HCT116 (cell line): ENCODE measurements at regions not wholly inside any gene's neighbourhood (a gene's known extent, or its start where the extent isn't known, plus 50 kb on each side); places are given as distances from the start of the nearest gene placed in this dataset.

ENCODE experiments used
- ATAC-seq: fragments of 200-7000 bp; cut with Tn5 transposase; 2 replicates; pipeline ENCODE4 v1.9.1; 2020; ENCODE audit warnings: mild to moderate bottlenecking, moderate library complexity
- BruUV-seq: library from RNA; stranded (reverse); fragments of 400-500 nt; replicated peaks from 2 replicates; lab custom pipeline; 2021; lab: Mats Ljungman, UMichigan
- CTCF ChIA-PET: fragments of 300-600 bp; sonication (Branson Sonifier 250); formaldehyde crosslinking; loops from one replicate; lab custom pipeline; 2021; ENCODE audit warnings: antibody characterized with exemption; lab: Charles Lee
- POLR2A ChIA-PET: fragments of 300-600, 350-600 bp; sonication (Branson Sonifier 250); formaldehyde crosslinking; loops from one replicate; lab custom pipeline; 2021; ENCODE audit warnings: antibody characterized with exemption; lab: Charles Lee
- RAD21 ChIA-PET, 2 experiments: fragments of 300-600 bp; sonication (Branson Sonifier 250); formaldehyde crosslinking; loops; one replicate each; lab custom pipeline; 2023; ENCODE audit warnings: low total read pairs in 2 of 2; ENCODE audit not compliant: uncharacterized antibody in 2 of 2, unreplicated experiment in 2 of 2, low non-redundant PET in 1 of 2; lab: Charles Lee
- DNase-seq: peaks from one replicate; pipeline ENCODE4 v3.0.0-alpha.2; 2010; ENCODE audit warnings: low read depth, low spot score
- H2AFZ ChIP-seq: fragments of 200-600 bp; shearing (Covaris generic), sonication (generic); 2 replicates; pipeline ENCODE4 v1.6.1; 2017; ENCODE audit warnings: low read depth, mixed run types, mixed read lengths, antibody characterized with exemption, low read length; ENCODE audit not compliant: poor library complexity, severe bottlenecking
- H3K27ac ChIP-seq: 2 replicates; pipeline ENCODE4 v1.5.1; 2012; ENCODE audit warnings: low read depth, low read length
- H3K27me3 ChIP-seq: fragments of 200-600 bp; sonication (generic); 2 replicates; pipeline ENCODE4 v1.6.1; 2016; ENCODE audit warnings: mixed run types, low read length, mixed read lengths; ENCODE audit not compliant: insufficient read depth
- H3K36me3 ChIP-seq, 2 experiments: fragments of 200-500 bp in 1 of 2; fragments of 200-600 bp in 1 of 2; sonication (Bioruptor generic) in 1 of 2; sonication (generic) in 1 of 2; 2 replicates each; pipeline versions ENCODE4 v1.5.1 to v1.6.1; 2014 to 2016; ENCODE audit warnings: low read length in 2 of 2, inconsistent platforms in 1 of 2, mixed read lengths in 1 of 2, mixed run types in 1 of 2; ENCODE audit not compliant: insufficient read depth in 2 of 2, control insufficient read depth in 1 of 2
- H3K4me1 ChIP-seq, 2 experiments: fragments of 200-600 bp in 1 of 2; sonication (generic) in 1 of 2; 2 replicates each; pipeline versions ENCODE4 v1.5.1 to v1.6.1; 2012 to 2017; ENCODE audit warnings: low read length in 2 of 2, inconsistent platforms in 1 of 2, mild to moderate bottlenecking in 1 of 2, mixed read lengths in 1 of 2, mixed run types in 1 of 2, moderate library complexity in 1 of 2; ENCODE audit not compliant: insufficient read depth in 2 of 2, control insufficient read depth in 1 of 2
- H3K4me2 ChIP-seq: fragments of 200-600 bp; sonication (generic); 2 replicates; pipeline ENCODE4 v1.6.1; 2017; ENCODE audit warnings: mixed run types, low read length, mixed read lengths
- H3K4me3 ChIP-seq, 2 experiments: fragments of 200-600 bp in 1 of 2; sonication (generic) in 1 of 2; replicated peaks in 1 of 2; 2 replicates each; pipeline ENCODE4 v1.5.1; 2011 to 2016; ENCODE audit warnings: low read length in 2 of 2, control low read depth in 1 of 2, low read depth in 1 of 2, mild to moderate bottlenecking in 1 of 2, mixed read lengths in 1 of 2, mixed run types in 1 of 2
- H3K79me2 ChIP-seq: fragments of 200-600 bp; sonication (generic); 2 replicates; pipeline ENCODE4 v1.6.1; 2017; ENCODE audit warnings: mild to moderate bottlenecking, mixed run types, low read length, moderate library complexity, mixed read lengths; ENCODE audit not compliant: insufficient read depth
- H3K9ac ChIP-seq: fragments of 200-600 bp; sonication (generic); 2 replicates; pipeline ENCODE4 v1.6.1; 2016; ENCODE audit warnings: low read length, mixed read lengths
- H3K9me2 ChIP-seq: fragments of 200-600 bp; sonication (generic), shearing (Covaris generic); 2 replicates; pipeline ENCODE4 v1.6.1; 2017; ENCODE audit warnings: mixed run types, mild to moderate bottlenecking, moderate library complexity; ENCODE audit not compliant: insufficient read depth
- H3K9me3 ChIP-seq, 2 experiments: fragments of 200-500 bp in 1 of 2; fragments of 200-600 bp in 1 of 2; sonication (Bioruptor generic) in 1 of 2; sonication (generic) in 1 of 2; 2 replicates each; pipeline ENCODE4 v1.6.1; 2014 to 2017; ENCODE audit warnings: low read length in 2 of 2, mixed read lengths in 2 of 2, inconsistent platforms in 1 of 2, low read depth in 1 of 2, mild to moderate bottlenecking in 1 of 2, mixed run types in 1 of 2, moderate library complexity in 1 of 2; ENCODE audit not compliant: control insufficient read depth in 1 of 2, insufficient read depth in 1 of 2
- H4K20me1 ChIP-seq: fragments of 200-600 bp; sonication (generic), shearing (Covaris generic); 2 replicates; pipeline ENCODE4 v1.6.1; 2017; ENCODE audit warnings: mixed run types, mild to moderate bottlenecking, moderate library complexity; ENCODE audit not compliant: insufficient read depth
- ATF3 ChIP-seq: IDR thresholded peaks from 2 replicates; pipeline ENCODE4 v1.6.1; 2012
- CBX3 ChIP-seq: IDR thresholded peaks from 2 replicates; pipeline ENCODE4 v1.6.1; 2012; ENCODE audit warnings: low read depth
- CEBPB ChIP-seq: IDR thresholded peaks from 2 replicates; pipeline ENCODE4 v1.6.1; 2012; ENCODE audit warnings: low read depth
- CTCF ChIP-seq, 3 experiments: fragments of 200-600 bp in 1 of 3; sonication (generic) in 1 of 3; IDR thresholded peaks in 2 of 3; conservative IDR thresholded peaks in 1 of 3; 2 replicates each; pipeline ENCODE4 v1.5.1; 2012 to 2017; ENCODE audit warnings: low read depth in 2 of 3, low read length in 2 of 3, antibody characterized with exemption in 1 of 3, borderline replicate concordance in 1 of 3, control low read depth in 1 of 3, mild to moderate bottlenecking in 1 of 3, mixed read lengths in 1 of 3, mixed run types in 1 of 3, moderate library complexity in 1 of 3; ENCODE audit not compliant: insufficient read depth in 1 of 3
- EGR1 ChIP-seq: IDR thresholded peaks from 2 replicates; pipeline ENCODE4 v1.6.1; 2012; ENCODE audit warnings: low read depth
- EZH2 ChIP-seq: fragments of 200-600 bp; sonication (generic); IDR thresholded peaks from 2 replicates; pipeline ENCODE4 v1.6.1; 2017; ENCODE audit warnings: antibody characterized with exemption, mixed run types
- EZH2phosphoT487 ChIP-seq: fragments of 200-600 bp; IDR thresholded peaks from 2 replicates; pipeline ENCODE4 v1.6.1; 2018; ENCODE audit warnings: antibody characterized with exemption, borderline replicate concordance
- FOSL1 ChIP-seq: IDR thresholded peaks from 2 replicates; pipeline ENCODE4 v1.6.1; 2012; ENCODE audit warnings: low read depth
- JUND ChIP-seq: IDR thresholded peaks from 2 replicates; pipeline ENCODE4 v1.6.1; 2012
- MAX ChIP-seq: IDR thresholded peaks from 2 replicates; pipeline ENCODE4 v1.6.1; 2012
- POLR2A ChIP-seq: IDR thresholded peaks from 2 replicates; pipeline ENCODE4 v1.7.0; 2011; ENCODE audit warnings: borderline replicate concordance; ENCODE audit not compliant: insufficient read depth, insufficient read length; ENCODE audit errors: extremely low read depth
- SIN3A ChIP-seq: IDR thresholded peaks from 2 replicates; pipeline ENCODE4 v1.6.1; 2012; ENCODE audit warnings: low read depth
- SP1 ChIP-seq: IDR thresholded peaks from 2 replicates; pipeline ENCODE4 v1.6.1; 2012; ENCODE audit warnings: low read depth
- SRF ChIP-seq: IDR thresholded peaks from 2 replicates; pipeline ENCODE4 v1.6.1; 2012; ENCODE audit warnings: low read depth
- YY1 ChIP-seq: IDR thresholded peaks from 2 replicates; pipeline ENCODE4 v1.6.1; 2011; ENCODE audit warnings: low read length, low read depth, moderate library complexity, mild to moderate bottlenecking; ENCODE audit not compliant: insufficient replicate concordance; ENCODE audit errors: extremely low read depth
- ZBTB33 ChIP-seq: IDR thresholded peaks from 2 replicates; pipeline ENCODE4 v1.6.1; 2011; ENCODE audit warnings: mild to moderate bottlenecking, low read length, moderate library complexity; ENCODE audit not compliant: insufficient replicate concordance; ENCODE audit errors: extremely low read depth
- ZFX ChIP-seq: fragments of 450-650 bp; IDR thresholded peaks from 2 replicates; pipeline ENCODE4 v1.6.1; 2017
- ZNF274 ChIP-seq: fragments of 200-500 bp; sonication (Bioruptor generic); IDR thresholded peaks from 2 replicates; pipeline ENCODE4 v1.6.1; 2014; ENCODE audit warnings: mild to moderate bottlenecking, low read depth, low read length, inconsistent platforms
- intact Hi-C: fragments of 100-400 bp; cut with micrococcal nuclease; formaldehyde crosslinking; loops from 2 replicates; pipeline ENCODE4 v1.10.0; 2022

GRCh38 chr9:106052166-106052565 lies 357.8 kb downstream of the TMEM38B start:
- POLR2A ChIA-PET: no interaction called here
- BruUV-seq: no TSS peak
- Histone ChIP-seq H3K4me2 (no peak overlapping the region), H3K27me3 (peaks cover 7% of the 10 kb centered on the region), H3K9me3 (no peaks in the 10 kb centered on the region), H3K36me3 (no peaks in the 10 kb centered on the region), H3K4me3 (no peak overlapping the region), H3K4me1 (no peaks in the 10 kb centered on the region), H2AFZ (no peak overlapping the region), H3K27ac (no peak overlapping the region), H3K9me2 (no peaks in the 10 kb centered on the region), H4K20me1 (no peaks in the 10 kb centered on the region), H3K9ac (no peak overlapping the region), H3K79me2 (no peaks in the 10 kb centered on the region)
- no peak for TF ChIP-seq ZNF274
- TF ChIP-seq EZH2: no peak
- TF ChIP-seq ZFX: no peak
- CTCF ChIA-PET: no interaction called here
- no peak for DNase-seq
- intact Hi-C loops: no loop called here
- RAD21 ChIA-PET: no interaction called here
- ATAC-seq: no peak

- Histone ChIP-seq H3K4me3 (no peak overlapping the region), H3K9me3 (no peaks in the 10 kb centered on the region), H4K20me1 (no peaks in the 10 kb centered on the region), H3K27ac (no peak overlapping the region), H2AFZ (no peak overlapping the region), H3K9me2 (no peaks in the 10 kb centered on the region), H3K36me3 (no peaks in the 10 kb centered on the region), H3K4me1 (no peaks in the 10 kb centered on the region), H3K9ac (no peak overlapping the region), H3K4me2 (no peak overlapping the region), H3K79me2 (no peaks in the 10 kb centered on the region), H3K27me3 (peaks cover 7% of the 10 kb centered on the region)
- ATAC-seq (no peak), DNase-seq (no peak)
- intact Hi-C loops: no loop called here
- ChIA-PET RAD21 (no interaction called here), POLR2A (no interaction called here), CTCF (no interaction called here)
- BruUV-seq: no TSS peak
- TF ChIP-seq POLR2A (no peak), CEBPB (no peak), CBX3 (no peak), EZH2 (no peak), ZNF274 (no peak), CTCF (IDR thresholded peaks at IDR 0.05 in 2 of 3, conservative IDR thresholded peaks at IDR 0.05 in 1 of 3; ENCODE audit: borderline replicate concordance in 1 of 3, insufficient read depth in 1 of 3, low read depth in 2 of 3, low read length in 2 of 3) (no peak), FOSL1 (no peak), MAX (no peak), SIN3A (no peak), SP1 (no peak), JUND (no peak), YY1 (no peak), EGR1 (no peak), SRF (no peak), EZH2phosphoT487 (no peak), ZFX (no peak), ZBTB33 (no peak), ATF3 (no peak)
Observed at GRCh38 chr9:106052735-106053134, 358.4 kb downstream of the TMEM38B start.
